Ascending aorta (tissue), 2 donors: ENCODE measurements at regions not wholly inside any gene's neighbourhood (a gene's known extent, or its start where the extent isn't known, plus 50 kb on each side); places are given as distances from the start of the nearest gene placed in this dataset.
"Not testable (repeated sequence)": the region's sequence is repeated elsewhere in the genome, so short reads cannot be mapped to it uniquely, and the experiment has no call there.

Experiments
- DNase-seq, 2 donors: peaks; one replicate each; pipeline ENCODE4 v3.0.0-alpha.2; 2019; ENCODE audit warnings: low spot score in 2 of 2
- H3K27ac ChIP-seq, 2 donors: fragments of 200-600 bp; sonication (generic); one replicate each; pipeline ENCODE4 v1.5.1; 2016 to 2017; ENCODE audit warnings: mild to moderate bottlenecking in 1 of 2
- H3K27me3 ChIP-seq: fragments of 200-600 bp; sonication (generic); one replicate; pipeline ENCODE4 v1.5.1; 2017
- H3K36me3 ChIP-seq, 2 donors: fragments of 200-600 bp; sonication (generic); one replicate each; pipeline ENCODE4 v1.5.1; 2016
- H3K4me1 ChIP-seq, 2 donors: fragments of 200-600 bp; sonication (generic); one replicate each; pipeline ENCODE4 v1.5.1; 2016 to 2017; ENCODE audit warnings: mild to moderate bottlenecking in 1 of 2
- H3K4me3 ChIP-seq, 2 donors: fragments of 200-600 bp; sonication (generic); one replicate each; pipeline ENCODE4 v1.5.1; 2016 to 2017; ENCODE audit warnings: mild to moderate bottlenecking in 1 of 2
- H3K9me3 ChIP-seq, 2 donors: fragments of 200-600 bp; sonication (generic); one replicate each; pipeline ENCODE4 v1.5.1; 2016
- intact Hi-C: fragments of 100-400 bp; cut with DNase I; formaldehyde crosslinking; loops from one replicate; pipeline ENCODE4 v1.15.1; 2023
- TF ChIP-seq, protein P1 (sequence below), 3 experiments: fragments of 200-600 bp in 2 of 3; fragments of 450-650 bp in 1 of 3; sonication (generic) in 2 of 3; IDR thresholded peaks; one replicate each; pipeline ENCODE4 v1.5.1; 2016 to 2019; ENCODE audit warnings: antibody characterized with exemption in 3 of 3, mild to moderate bottlenecking in 1 of 3, moderate library complexity in 1 of 3

DNA sequence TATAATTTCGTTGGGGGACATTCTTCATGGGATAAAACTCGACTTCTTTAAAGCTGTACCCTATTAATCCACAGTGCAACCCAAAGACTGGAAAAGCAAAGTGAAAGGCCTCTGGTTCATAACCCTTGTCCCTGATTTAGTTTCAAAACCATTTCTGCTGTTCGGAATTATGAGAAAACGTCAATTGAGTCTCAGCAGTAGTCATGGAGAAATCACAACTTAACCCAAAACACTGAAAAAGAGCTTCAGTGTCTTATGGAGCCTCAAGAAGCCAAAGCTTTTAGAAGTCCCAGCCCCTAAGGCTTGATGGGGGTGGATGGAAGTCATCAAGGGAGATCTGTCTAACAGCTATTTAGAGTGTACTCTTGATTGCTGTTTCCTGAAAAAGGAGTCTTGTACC lies 73.5 kb upstream of the VCAM1 start:
- Histone ChIP-seq H3K27me3 (no peaks in the 10 kb centered on the region), H3K4me1 (peaks cover 0 to 12% of the 10 kb centered on the region in 2 donors), H3K9me3 (peaks cover 0 to 25% of the 10 kb centered on the region in 2 donors), H3K36me3 (no peaks in the 10 kb centered on the region), H3K27ac (no peak overlapping the region), H3K4me3 (no peak overlapping the region)
- intact Hi-C loops, result no loop called here
- DNase-seq, result no peak
- TF ChIP-seq, protein P1, sequence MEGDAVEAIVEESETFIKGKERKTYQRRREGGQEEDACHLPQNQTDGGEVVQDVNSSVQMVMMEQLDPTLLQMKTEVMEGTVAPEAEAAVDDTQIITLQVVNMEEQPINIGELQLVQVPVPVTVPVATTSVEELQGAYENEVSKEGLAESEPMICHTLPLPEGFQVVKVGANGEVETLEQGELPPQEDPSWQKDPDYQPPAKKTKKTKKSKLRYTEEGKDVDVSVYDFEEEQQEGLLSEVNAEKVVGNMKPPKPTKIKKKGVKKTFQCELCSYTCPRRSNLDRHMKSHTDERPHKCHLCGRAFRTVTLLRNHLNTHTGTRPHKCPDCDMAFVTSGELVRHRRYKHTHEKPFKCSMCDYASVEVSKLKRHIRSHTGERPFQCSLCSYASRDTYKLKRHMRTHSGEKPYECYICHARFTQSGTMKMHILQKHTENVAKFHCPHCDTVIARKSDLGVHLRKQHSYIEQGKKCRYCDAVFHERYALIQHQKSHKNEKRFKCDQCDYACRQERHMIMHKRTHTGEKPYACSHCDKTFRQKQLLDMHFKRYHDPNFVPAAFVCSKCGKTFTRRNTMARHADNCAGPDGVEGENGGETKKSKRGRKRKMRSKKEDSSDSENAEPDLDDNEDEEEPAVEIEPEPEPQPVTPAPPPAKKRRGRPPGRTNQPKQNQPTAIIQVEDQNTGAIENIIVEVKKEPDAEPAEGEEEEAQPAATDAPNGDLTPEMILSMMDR (IDR thresholded peaks at IDR 0.05), result no peak

DNA sequence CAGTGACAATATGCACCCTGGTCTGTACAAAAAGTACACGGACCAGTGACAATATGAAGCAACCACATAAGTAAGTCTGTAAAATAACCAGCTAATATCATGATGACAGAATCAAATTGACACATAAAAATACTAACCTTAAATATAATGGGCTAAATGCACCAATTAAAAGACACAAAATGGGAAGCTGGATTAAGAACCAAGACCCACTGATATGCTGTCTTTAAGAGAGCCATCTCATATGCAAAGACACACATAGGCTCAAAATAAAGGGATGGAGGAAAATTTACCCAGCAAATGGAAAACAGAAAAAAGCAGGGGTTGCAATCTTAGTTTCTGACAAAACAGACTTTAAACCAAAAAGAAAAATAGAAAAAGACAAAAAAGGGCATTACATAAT lies 70.4 kb upstream of the VCAM1 start:
- no peak for DNase-seq
- no peaks in the 10 kb centered on the region for H3K27me3 ChIP-seq
- TF ChIP-seq, protein P1 (IDR thresholded peaks at IDR 0.05), result no peak
- no peak overlapping the region for H3K4me3 ChIP-seq
- H3K27ac ChIP-seq, result no peak overlapping the region
- no peaks in the 10 kb centered on the region for H3K4me1 ChIP-seq
- H3K36me3 ChIP-seq, result no peaks in the 10 kb centered on the region
- intact Hi-C loops, result no loop called here
- peaks cover 0 to 25% of the 10 kb centered on the region in 2 donors for H3K9me3 ChIP-seq

DNA sequence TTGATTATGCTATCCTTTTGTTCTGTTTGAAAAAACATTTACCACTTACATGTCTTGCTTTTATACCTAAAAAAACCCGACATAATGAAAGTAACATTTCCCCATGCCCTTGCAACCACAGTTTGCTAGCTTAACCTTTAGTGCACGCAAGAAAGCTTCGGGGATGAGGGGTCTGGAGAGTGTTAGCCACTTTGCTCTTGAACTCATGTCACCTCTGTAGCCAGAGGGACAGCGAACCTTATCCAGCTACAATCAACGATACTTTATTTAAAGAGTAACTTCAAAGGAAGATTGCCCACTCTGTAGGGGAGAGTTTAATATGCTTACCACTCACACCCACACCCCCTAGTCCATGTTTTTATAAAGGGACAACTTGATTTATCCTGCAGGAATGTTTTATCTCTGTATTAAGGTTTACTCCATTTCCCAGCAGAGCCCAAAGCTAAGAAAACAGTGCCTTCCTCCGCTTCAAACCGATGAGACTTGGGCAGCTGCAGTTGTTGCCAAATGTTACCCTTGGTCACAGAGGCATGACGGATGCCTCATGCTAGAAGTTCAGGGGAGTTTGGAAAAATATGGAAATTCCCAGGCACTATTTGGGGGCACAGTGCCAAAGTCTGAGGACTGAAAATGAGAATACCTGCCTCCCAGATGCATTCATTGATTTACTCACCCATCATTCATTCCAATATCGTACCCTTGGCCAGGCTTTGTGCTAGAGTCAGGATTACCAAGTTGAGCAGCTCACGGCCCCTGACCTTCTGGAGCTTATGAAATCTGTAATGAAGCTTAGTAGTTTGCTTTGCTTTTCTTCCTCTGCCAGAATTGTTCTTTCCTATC lies 61.4 kb upstream of the VCAM1 start:
- DNase-seq, result no peak
- TF ChIP-seq, protein P1 (IDR thresholded peaks at IDR 0.05), result no peak
- Histone ChIP-seq H3K4me1 (no peaks in the 10 kb centered on the region), H3K27ac (no peak overlapping the region), H3K27me3 (no peaks in the 10 kb centered on the region), H3K4me3 (no peak overlapping the region), H3K36me3 (no peaks in the 10 kb centered on the region), H3K9me3 (no peaks in the 10 kb centered on the region)
- intact Hi-C loops, result no loop called here

DNA sequence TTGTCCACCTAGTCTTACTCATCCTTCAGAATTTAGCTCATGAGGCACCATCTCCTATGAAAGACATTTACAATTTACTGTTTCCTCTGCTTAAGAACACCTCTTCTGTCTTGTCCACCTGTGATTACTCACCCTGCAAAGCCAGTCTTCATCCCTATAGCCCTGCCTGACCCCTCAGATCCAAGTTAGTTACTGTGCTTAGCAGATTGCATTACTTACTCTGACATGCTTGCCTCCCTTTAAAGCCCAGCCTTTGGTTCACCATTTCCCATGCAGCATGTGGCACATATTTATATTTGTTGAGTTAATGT lies 60.9 kb upstream of the VCAM1 start:
- H3K4me1 ChIP-seq, result no peaks in the 10 kb centered on the region
- H3K4me3 ChIP-seq, result no peak overlapping the region
- no peak for DNase-seq
- H3K27ac ChIP-seq, result no peak overlapping the region
- no peaks in the 10 kb centered on the region for H3K9me3 ChIP-seq
- TF ChIP-seq, protein P1 (IDR thresholded peaks at IDR 0.05), result no peak
- no peaks in the 10 kb centered on the region for H3K36me3 ChIP-seq
- intact Hi-C loops, result no loop called here
- H3K27me3 ChIP-seq, result no peaks in the 10 kb centered on the region

DNA sequence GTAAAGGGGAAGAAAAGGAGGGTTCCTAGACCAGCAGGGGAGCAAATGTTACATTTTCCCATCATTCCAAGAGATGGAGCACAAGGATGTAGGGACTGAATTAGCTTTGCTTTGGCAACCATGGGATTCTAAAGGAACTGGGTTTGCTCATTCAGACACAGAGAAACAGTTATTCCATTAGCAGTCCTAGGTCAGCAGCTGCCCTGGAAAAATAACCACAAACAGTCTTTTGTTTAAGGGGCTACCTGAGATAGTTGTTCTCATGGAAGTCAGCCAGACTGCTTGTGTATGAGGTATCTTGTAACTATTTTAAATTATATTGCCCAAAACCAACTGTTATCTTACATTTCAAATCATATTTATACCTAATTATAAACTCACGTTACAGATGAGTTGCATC lies 58.4 kb upstream of the VCAM1 start:
- Histone ChIP-seq H3K27me3 (no peaks in the 10 kb centered on the region), H3K27ac (no peak overlapping the region), H3K4me1 (no peaks in the 10 kb centered on the region), H3K9me3 (no peaks in the 10 kb centered on the region), H3K4me3 (no peak overlapping the region), H3K36me3 (no peaks in the 10 kb centered on the region)
- TF ChIP-seq, protein P1 (IDR thresholded peaks at IDR 0.05), result no peak
- no peak for DNase-seq
- intact Hi-C loops, result no loop called here

DNA sequence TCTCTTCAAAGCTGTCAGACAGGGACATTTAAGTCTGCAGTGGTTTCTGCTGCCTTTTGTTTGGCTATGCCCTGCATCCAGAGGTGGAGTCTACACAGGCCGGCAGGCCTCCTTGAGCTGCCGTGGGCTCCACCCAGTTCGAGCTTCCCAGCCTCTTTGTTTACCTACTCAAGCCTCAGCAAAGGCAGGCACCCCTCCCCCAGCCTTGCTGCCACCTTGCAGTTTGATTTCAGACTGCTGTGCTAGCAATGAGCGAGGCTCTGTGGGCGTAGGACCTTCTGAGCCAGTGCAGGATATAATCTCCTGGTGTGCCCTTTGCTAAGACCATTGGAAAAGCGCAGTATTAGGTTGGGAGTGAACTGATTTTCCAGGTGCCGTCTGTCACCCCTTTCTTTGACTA lies 51.0 kb upstream of the VCAM1 start:
- H3K27ac ChIP-seq, intact Hi-C loops, H3K27me3 ChIP-seq, H3K4me1 ChIP-seq, H3K4me3 ChIP-seq, H3K9me3 ChIP-seq, H3K36me3 ChIP-seq, DNase-seq: not testable (repeated sequence)
